AG09319 (cell line): ENCODE measurements at regions not wholly inside any gene's neighbourhood (a gene's known extent, or its start where the extent isn't known, plus 50 kb on each side); places are given as distances from the start of the nearest gene placed in this dataset.

ENCODE experiments used
- DNase-seq: peaks from one replicate; pipeline ENCODE4 v3.0.0-alpha.2; 2010; ENCODE audit warnings: low read depth; ENCODE audit errors: extremely low read depth
- CTCF ChIP-seq: IDR thresholded peaks from 2 replicates; pipeline ENCODE4 v1.5.1; 2011; ENCODE audit warnings: low read depth, mild to moderate bottlenecking, inconsistent platforms, low read length, moderate library complexity

GRCh38 chr1:175866776-175867175 lies 123.4 kb upstream of the TNR start:
- no peak for DNase-seq
- no peak for TF ChIP-seq CTCF

DNA sequence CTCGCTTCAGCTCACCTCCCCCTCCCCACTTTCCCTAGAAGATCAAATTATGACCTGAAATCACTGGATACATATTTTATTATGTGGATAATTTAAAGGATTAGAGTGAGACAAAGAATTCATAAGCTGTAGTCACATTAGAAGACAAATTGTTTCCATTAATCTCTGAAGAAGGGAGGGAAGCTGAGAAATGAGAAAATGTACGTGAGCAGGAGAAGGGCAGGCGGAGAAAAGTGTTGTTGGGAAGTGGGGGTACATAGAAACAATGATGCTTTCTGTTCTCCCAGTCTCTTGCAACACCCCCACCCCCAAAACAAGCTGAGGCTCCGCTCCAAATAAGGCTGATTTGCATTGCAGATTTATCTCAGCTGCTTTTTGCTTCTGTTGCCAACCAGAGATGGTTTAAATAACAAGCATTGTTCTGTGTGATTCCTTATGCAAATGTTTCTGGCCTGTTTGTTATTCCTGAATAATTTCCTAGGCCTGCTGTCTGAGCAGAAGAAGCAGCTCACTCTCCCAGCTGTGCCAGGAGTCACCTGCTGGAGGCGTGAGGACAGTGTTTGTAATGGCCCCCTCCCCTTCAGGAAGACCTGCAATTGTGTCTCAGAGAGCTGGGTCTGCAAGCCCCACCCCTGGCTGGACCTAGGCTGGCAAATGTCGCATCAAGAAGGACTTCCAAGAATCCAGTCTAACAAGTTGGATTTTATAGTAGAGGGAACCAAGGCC lies 121.8 kb upstream of the TNR start:
- no peak for DNase-seq
- no peak for TF ChIP-seq CTCF

- no peak for TF ChIP-seq CTCF
- DNase-seq, result no peak
Observed at GRCh38 chr1:175864625-175865024, 121.2 kb upstream of the TNR start.

DNA sequence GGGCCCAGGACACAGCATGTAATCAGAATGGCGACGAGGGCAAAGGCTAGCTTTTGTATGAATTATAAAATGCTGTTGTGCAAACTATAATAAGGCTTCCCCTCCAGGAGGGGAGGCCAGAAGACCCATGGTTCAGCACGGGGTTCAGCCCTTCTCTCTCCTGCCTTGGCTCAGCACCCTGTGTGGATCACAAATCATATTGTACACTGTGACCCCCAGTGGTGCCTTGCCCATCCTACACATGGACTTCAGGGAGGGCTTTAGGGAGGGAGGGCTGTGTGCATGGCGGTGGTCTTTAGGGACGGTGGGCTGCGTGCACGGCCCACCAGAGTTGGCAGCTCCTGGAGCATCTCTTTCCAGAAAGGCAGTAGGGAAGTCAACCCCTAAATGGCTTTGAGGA lies 120.8 kb upstream of the TNR start:
- no peak for TF ChIP-seq CTCF
- DNase-seq, result no peak

- no peak for DNase-seq
- no peak for TF ChIP-seq CTCF
Observed at GRCh38 chr1:175863299-175864050, 120.1 kb upstream of the TNR start.

GRCh38 chr1:175862408-175862807 lies 119.0 kb upstream of the TNR start:
- TF ChIP-seq CTCF, result no peak
- no peak for DNase-seq

GRCh38 chr1:175861626-175862367 lies 118.4 kb upstream of the TNR start:
- TF ChIP-seq CTCF, result no peak
- DNase-seq, result no peak
